Hematopoietic multipotent progenitor cell treated with erythropoietin and hydrocortisone succinate and interleukin-3 and kit ligand, for 15 days (in vitro differentiated cells): ENCODE measurements at regions not wholly inside any gene's neighbourhood (a gene's known extent, or its start where the extent isn't known, plus 50 kb on each side); places are given as distances from the start of the nearest gene placed in this dataset.

ENCODE experiments used
- DNase-seq: peaks from one replicate; pipeline ENCODE4 v3.0.0-alpha.2; 2015; ENCODE audit warnings: low spot score

- DNase-seq, result no peak
Observed at GRCh38 chr2:150705357-150705756, 217.9 kb upstream of the RND3 start.

GRCh38 chr2:150702791-150703190 is 215.3 kb upstream of the RND3 start:
- DNase-seq, result no peak

- no peak for DNase-seq
Observed at GRCh38 chr2:150700666-150701580, 213.5 kb upstream of the RND3 start.

- DNase-seq, result no peak
Observed at GRCh38 chr2:150699218-150699617, 211.8 kb upstream of the RND3 start.

- DNase-seq, result no peak
Observed at GRCh38 chr2:150698016-150698661, 210.7 kb upstream of the RND3 start.

- DNase-seq, result no peak
Observed at GRCh38 chr2:150697596-150697995, 210.1 kb upstream of the RND3 start.

- DNase-seq, result no peak
Observed at GRCh38 chr2:150695451-150696135, 208.1 kb upstream of the RND3 start.

GRCh38 chr2:150693556-150693955 is 206.1 kb upstream of the RND3 start:
- no peak for DNase-seq

- no peak for DNase-seq
Observed at GRCh38 chr2:150690870-150691269, 203.4 kb upstream of the RND3 start.

- DNase-seq, result no peak
Observed at GRCh38 chr2:150690261-150690660, 202.8 kb upstream of the RND3 start.

GRCh38 chr2:150689590-150689989 is 202.1 kb upstream of the RND3 start:
- DNase-seq, result no peak

- DNase-seq, result no peak
Observed at GRCh38 chr2:150688016-150688415, 200.5 kb upstream of the RND3 start.

GRCh38 chr2:150686391-150686790 is 198.9 kb upstream of the RND3 start:
- DNase-seq, result no peak

GRCh38 chr2:150681120-150681804 is 193.8 kb upstream of the RND3 start:
- no peak for DNase-seq

GRCh38 chr2:150679456-150680120 is 192.1 kb upstream of the RND3 start:
- no peak for DNase-seq

GRCh38 chr2:150677551-150677950 is 190.1 kb upstream of the RND3 start:
- no peak for DNase-seq

- DNase-seq, result no peak
Observed at GRCh38 chr2:150676747-150677383, 189.4 kb upstream of the RND3 start.

GRCh38 chr2:150675807-150676206 is 188.3 kb upstream of the RND3 start:
- no peak for DNase-seq

GRCh38 chr2:150674283-150674682 is 186.8 kb upstream of the RND3 start:
- no peak for DNase-seq

GRCh38 chr2:150672311-150672710 is 184.8 kb upstream of the RND3 start:
- DNase-seq, result no peak

GRCh38 chr2:150669492-150669891 is 182.0 kb upstream of the RND3 start:
- no peak for DNase-seq
